MM.1S (cell line): ENCODE measurements at regions not wholly inside any gene's neighbourhood (a gene's known extent, or its start where the extent isn't known, plus 50 kb on each side); places are given as distances from the start of the nearest gene placed in this dataset.

Experiments used
- CTCF ChIP-seq: fragments of 300-600 bp; sonication (generic); IDR thresholded peaks from 2 replicates; pipeline ENCODE4 v1.5.1; 2016; ENCODE audit warnings: antibody characterized with exemption, low read length, mixed read lengths
- EZH2phosphoT487 ChIP-seq: fragments of 300-600 bp; sonication (generic); IDR thresholded peaks from 2 replicates; pipeline ENCODE4 v1.6.1; 2018; ENCODE audit warnings: antibody characterized with exemption, low read length

GRCh38 chr6:2551705-2552104, 199.0 kb downstream of the MYLK4 start:
- TF ChIP-seq CTCF, result no peak
- TF ChIP-seq EZH2phosphoT487, result no peak
